Lower lobe of right lung (tissue), 2 donors: ENCODE measurements at regions not wholly inside any gene's neighbourhood (a gene's known extent, or its start where the extent isn't known, plus 50 kb on each side); places are given as distances from the start of the nearest gene placed in this dataset.

Source experiments
- ATAC-seq, 2 donors: fragments of 200-7000 bp; cut with Tn5 transposase; one replicate each; pipeline ENCODE4 v1.9.1; 2020 to 2022; ENCODE audit warnings: mild to moderate bottlenecking in 2 of 2, moderate library complexity in 2 of 2
- DNase-seq: peaks from one replicate; pipeline ENCODE4 v3.0.0-alpha.2; 2020
- H3K27ac ChIP-seq: fragments of 200-600 bp; one replicate; pipeline ENCODE4 v1.8.0; 2022
- H3K27me3 ChIP-seq: fragments of 200-600 bp; one replicate; pipeline ENCODE4 v1.8.0; 2022; ENCODE audit warnings: low read depth
- H3K36me3 ChIP-seq: fragments of 200-600 bp; one replicate; pipeline ENCODE4 v1.8.0; 2022; ENCODE audit warnings: mild to moderate bottlenecking
- H3K4me1 ChIP-seq: fragments of 200-600 bp; one replicate; pipeline ENCODE4 v1.8.0; 2022
- H3K4me3 ChIP-seq: fragments of 200-600 bp; one replicate; pipeline ENCODE4 v1.8.0; 2022; ENCODE audit warnings: mild to moderate bottlenecking
- H3K9me3 ChIP-seq: fragments of 200-600 bp; one replicate; pipeline ENCODE4 v1.8.0; 2022
- intact Hi-C: fragments of 100-400 bp; cut with DNase I; formaldehyde crosslinking; loops from one replicate; pipeline ENCODE4 v1.11.0; 2022
- TF ChIP-seq, protein P1 (sequence below): fragments of 200-600 bp; IDR thresholded peaks from one replicate; pipeline ENCODE4 v1.8.0; 2022; ENCODE audit warnings: antibody characterized with exemption, mild to moderate bottlenecking
- donor health status: DM: no; HTN: yes; CAD: no; lungs with severe emphysema.

DNA sequence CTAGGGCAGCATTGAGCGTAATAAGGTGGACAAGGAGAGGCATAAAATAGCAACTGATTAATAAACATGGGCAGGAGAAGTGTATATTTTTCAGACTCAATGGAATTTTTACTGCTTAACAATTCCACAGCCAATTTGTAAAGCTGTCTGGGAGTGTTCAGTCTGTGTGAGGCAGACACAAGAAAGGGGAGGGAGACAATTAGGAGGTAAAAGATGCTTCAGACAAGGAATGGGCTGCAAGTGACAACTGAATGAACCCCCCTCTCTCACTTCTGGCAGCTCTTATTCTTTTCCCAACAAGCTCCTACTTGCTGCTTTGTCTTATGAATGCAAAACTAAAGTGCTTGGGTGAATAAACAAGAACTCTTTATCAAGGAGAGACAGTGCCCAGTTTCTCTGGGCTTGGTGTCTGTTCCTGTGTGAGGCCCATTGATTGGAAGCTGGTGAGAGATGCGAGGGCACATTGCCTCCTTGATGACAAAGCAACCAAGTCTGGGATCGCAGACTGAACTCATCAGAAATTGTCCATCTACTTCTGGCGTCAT lies 575.3 kb downstream of the RNF144B start:
- intact Hi-C loops = no loop called here
- TF ChIP-seq, protein P1, sequence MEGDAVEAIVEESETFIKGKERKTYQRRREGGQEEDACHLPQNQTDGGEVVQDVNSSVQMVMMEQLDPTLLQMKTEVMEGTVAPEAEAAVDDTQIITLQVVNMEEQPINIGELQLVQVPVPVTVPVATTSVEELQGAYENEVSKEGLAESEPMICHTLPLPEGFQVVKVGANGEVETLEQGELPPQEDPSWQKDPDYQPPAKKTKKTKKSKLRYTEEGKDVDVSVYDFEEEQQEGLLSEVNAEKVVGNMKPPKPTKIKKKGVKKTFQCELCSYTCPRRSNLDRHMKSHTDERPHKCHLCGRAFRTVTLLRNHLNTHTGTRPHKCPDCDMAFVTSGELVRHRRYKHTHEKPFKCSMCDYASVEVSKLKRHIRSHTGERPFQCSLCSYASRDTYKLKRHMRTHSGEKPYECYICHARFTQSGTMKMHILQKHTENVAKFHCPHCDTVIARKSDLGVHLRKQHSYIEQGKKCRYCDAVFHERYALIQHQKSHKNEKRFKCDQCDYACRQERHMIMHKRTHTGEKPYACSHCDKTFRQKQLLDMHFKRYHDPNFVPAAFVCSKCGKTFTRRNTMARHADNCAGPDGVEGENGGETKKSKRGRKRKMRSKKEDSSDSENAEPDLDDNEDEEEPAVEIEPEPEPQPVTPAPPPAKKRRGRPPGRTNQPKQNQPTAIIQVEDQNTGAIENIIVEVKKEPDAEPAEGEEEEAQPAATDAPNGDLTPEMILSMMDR = no peak
- Histone ChIP-seq H3K36me3 (no peaks in the 10 kb centered on the region), H3K4me1 (no peaks in the 10 kb centered on the region), H3K4me3 (no peak overlapping the region), H3K27me3 (no peaks in the 10 kb centered on the region), H3K9me3 (no peaks in the 10 kb centered on the region), H3K27ac (no peak overlapping the region)
- ATAC-seq (no peak), DNase-seq (no peak)

GRCh38 chr6:18963439-18963838 lies 576.3 kb downstream of the RNF144B start:
- H3K36me3 ChIP-seq = no peaks in the 10 kb centered on the region
- intact Hi-C loops = no loop called here

DNA sequence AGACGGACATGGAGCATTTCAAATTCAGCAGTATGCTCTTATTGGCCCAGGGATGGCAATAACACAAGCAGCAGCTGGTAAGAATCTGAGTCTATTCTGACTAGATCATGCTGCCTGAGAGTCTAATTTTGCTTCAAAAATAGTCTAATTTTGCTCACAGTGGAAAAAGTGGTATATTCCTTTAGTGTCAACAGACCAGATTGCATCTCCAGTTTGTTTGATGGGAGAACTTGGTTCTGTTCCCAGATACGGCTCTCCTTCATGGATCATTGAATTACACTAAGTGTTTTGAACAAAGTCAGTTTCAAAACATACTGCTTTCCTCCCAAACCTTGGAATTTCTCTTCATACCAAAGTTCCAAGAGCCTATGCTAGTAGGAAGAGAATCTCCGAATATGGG lies 586.1 kb downstream of the RNF144B start:
- intact Hi-C loops = no loop called here
- H3K36me3 ChIP-seq = no peaks in the 10 kb centered on the region
- no peaks in the 10 kb centered on the region for H3K27me3 ChIP-seq
- TF ChIP-seq, protein P1 = no peak
- no peaks in the 10 kb centered on the region for H3K4me1 ChIP-seq
- DNase-seq (no peak), ATAC-seq (no peak)
- H3K27ac ChIP-seq = no peak overlapping the region
- H3K4me3 ChIP-seq = no peak overlapping the region
- H3K9me3 ChIP-seq = no peaks in the 10 kb centered on the region

More at GRCh38 chr6:18963439-18963838, 576.3 kb downstream of the RNF144B start:
- no peaks in the 10 kb centered on the region for H3K9me3 ChIP-seq
- H3K27ac ChIP-seq = no peak overlapping the region
- DNase-seq (no peak), ATAC-seq (peak in 1 of 2 donors; percentile 37)
- no peaks in the 10 kb centered on the region for H3K27me3 ChIP-seq
- TF ChIP-seq, protein P1 = no peak
- H3K4me3 ChIP-seq = no peak overlapping the region
- no peaks in the 10 kb centered on the region for H3K4me1 ChIP-seq

DNA sequence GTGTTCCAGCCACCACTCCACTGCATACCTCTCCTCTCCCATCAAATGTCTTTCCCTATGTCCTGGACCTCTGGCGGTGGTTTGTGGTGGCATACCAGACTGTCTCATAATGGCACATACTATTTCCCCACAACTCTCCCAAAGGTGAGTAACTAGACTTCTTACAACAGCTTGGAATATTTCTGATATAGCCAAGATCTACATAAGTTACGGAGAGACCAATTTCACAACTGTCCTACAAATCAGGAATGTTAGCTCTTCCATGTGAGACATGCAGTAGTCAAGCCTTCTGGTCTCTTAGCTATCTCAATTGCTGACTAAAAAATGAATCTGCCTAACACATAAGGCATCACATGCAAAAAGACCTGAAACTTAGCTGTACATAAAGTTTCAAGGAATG lies 588.9 kb downstream of the RNF144B start:
- TF ChIP-seq, protein P1 = no peak
- DNase-seq (no peak), ATAC-seq (no peak)
- intact Hi-C loops = no loop called here
- Histone ChIP-seq H3K9me3 (no peaks in the 10 kb centered on the region), H3K27me3 (no peaks in the 10 kb centered on the region), H3K27ac (no peak overlapping the region), H3K4me3 (no peak overlapping the region), H3K36me3 (no peaks in the 10 kb centered on the region), H3K4me1 (no peaks in the 10 kb centered on the region)

DNA sequence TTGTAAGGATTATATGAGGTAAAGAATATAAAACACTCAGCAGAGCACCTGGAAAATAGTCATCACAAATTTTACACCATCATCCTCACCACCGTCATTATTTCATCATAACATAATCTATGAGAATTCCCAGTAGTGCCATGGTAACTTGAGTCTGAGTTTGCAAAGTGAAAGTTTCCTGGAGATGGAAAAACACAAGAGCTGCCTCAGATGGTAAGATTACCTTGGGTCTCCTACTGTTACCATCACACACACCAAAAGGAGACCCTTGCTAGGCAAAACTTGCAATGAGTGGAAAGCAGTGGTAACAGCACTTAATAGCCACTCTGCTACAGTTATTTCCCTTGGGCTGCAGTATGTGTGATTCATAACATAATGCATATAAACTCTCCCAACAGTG lies 589.8 kb downstream of the RNF144B start:
- H3K36me3 ChIP-seq = no peaks in the 10 kb centered on the region
- H3K4me3 ChIP-seq = no peak overlapping the region
- H3K9me3 ChIP-seq = no peaks in the 10 kb centered on the region
- no peaks in the 10 kb centered on the region for H3K4me1 ChIP-seq
- DNase-seq = no peak
- no peaks in the 10 kb centered on the region for H3K27me3 ChIP-seq
- ATAC-seq = no peak
- intact Hi-C loops = no loop called here
- TF ChIP-seq, protein P1 = no peak
- no peak overlapping the region for H3K27ac ChIP-seq
